HepG2 (cell line): ENCODE measurements at regions not wholly inside any gene's neighbourhood (a gene's known extent, or its start where the extent isn't known, plus 50 kb on each side); places are given as distances from the start of the nearest gene placed in this dataset.

Experiments
- BCL6 ChIP-seq: IDR thresholded peaks from 2 replicates; pipeline ENCODE4 v1.6.1; 2016; ENCODE audit warnings: missing genetic modification reagents, missing compliant biosample characterization
- CTCF ChIP-seq: sonication (generic); formaldehyde crosslinking; IDR thresholded peaks from 2 replicates; pipeline ENCODE4 v1.5.0; 2020; ENCODE audit warnings: mild to moderate bottlenecking, missing genetic modification reagents, moderate library complexity
- GPBP1L1 ChIP-seq: sonication (generic); formaldehyde crosslinking; IDR thresholded peaks from 2 replicates; pipeline ENCODE4 v1.5.0; 2020; ENCODE audit warnings: mild to moderate bottlenecking, missing genetic modification reagents
- KAT7 ChIP-seq: IDR thresholded peaks from 2 replicates; pipeline ENCODE4 v1.6.1; 2018; ENCODE audit warnings: borderline replicate concordance, missing compliant biosample characterization
- POLR2A ChIP-seq, 2 experiments: IDR thresholded peaks; 2 replicates each; pipeline ENCODE4 v1.6.1; 2011; ENCODE audit warnings: low read depth in 2 of 2, low read length in 2 of 2, mild to moderate bottlenecking in 1 of 2, moderate library complexity in 1 of 2; ENCODE audit not compliant: insufficient read depth in 1 of 2
- RNF2 ChIP-seq: fragments of 450-650 bp; conservative IDR thresholded peaks from 2 replicates; pipeline ENCODE4 v1.6.1; 2016; ENCODE audit warnings: low read depth
- SP4 ChIP-seq: sonication (generic); formaldehyde crosslinking; IDR thresholded peaks from 2 replicates; pipeline ENCODE4 v1.8.1; 2023; ENCODE audit warnings: mild to moderate bottlenecking, missing genetic modification reagents
- ZNF343 ChIP-seq: sonication (generic); formaldehyde crosslinking; IDR thresholded peaks from 2 replicates; pipeline ENCODE4 v1.4.0; 2020; ENCODE audit warnings: mild to moderate bottlenecking, missing genetic modification reagents

- TF ChIP-seq CTCF (CRISPR knock-in tag), result no peak
- no peak for TF ChIP-seq SP4 (CRISPR knock-in tag)
- TF ChIP-seq KAT7, result no peak
- no peak for TF ChIP-seq ZNF343
- no peak for TF ChIP-seq POLR2A (IDR thresholded peaks at IDR 0.05; ENCODE audit: insufficient read depth in 1 of 2, low read depth in 2 of 2, low read length in 2 of 2)
- no peak for TF ChIP-seq RNF2
- TF ChIP-seq GPBP1L1, result no peak
- TF ChIP-seq BCL6 (CRISPR knock-in tag), result no peak
Measured at GRCh38 chr4:24228692-24229091, 338.8 kb upstream of the PPARGC1A start.
